HFFc6 (cell line): ENCODE measurements at regions not wholly inside any gene's neighbourhood (a gene's known extent, or its start where the extent isn't known, plus 50 kb on each side); places are given as distances from the start of the nearest gene placed in this dataset.

Source experiments
- DNase-seq: peaks from one replicate; pipeline ENCODE4 v3.0.0-alpha.2; 2018
- H3K27ac Mint-ChIP-seq: 2 replicates; pipeline ENCODE4 v1.8.0; 2020; ENCODE audit warnings: mild to moderate bottlenecking, mixed read lengths
- H3K27me3 Mint-ChIP-seq: 2 replicates; pipeline ENCODE4 v1.8.0; 2021; ENCODE audit warnings: mild to moderate bottlenecking, moderate library complexity, mixed read lengths; ENCODE audit not compliant: insufficient read depth
- H3K36me3 Mint-ChIP-seq: 2 replicates; pipeline ENCODE4 v1.8.0; 2021; ENCODE audit warnings: low read depth, mixed read lengths
- H3K4me1 Mint-ChIP-seq: 2 replicates; pipeline ENCODE4 v1.8.0; 2020; ENCODE audit warnings: low read depth, mixed read lengths
- H3K4me3 Mint-ChIP-seq: 2 replicates; pipeline ENCODE4 v1.8.0; 2020; ENCODE audit warnings: mild to moderate bottlenecking, moderate library complexity, mixed read lengths
- H3K9me3 Mint-ChIP-seq: 2 replicates; pipeline ENCODE4 v1.8.0; 2020; ENCODE audit warnings: mild to moderate bottlenecking, mixed read lengths
- TF ChIP-seq, protein P1 (sequence below): fragments of 200-600 bp; sonication (generic); IDR thresholded peaks from 2 replicates; pipeline ENCODE4 v1.5.0; 2021; ENCODE audit warnings: antibody characterized with exemption, mild to moderate bottlenecking

GRCh38 chr4:53925050-53925605 is 139.3 kb downstream of the CHIC2 start:
- Mint-ChIP-seq H3K4me1 (peaks cover 23% of the 10 kb centered on the region), H3K4me3 (no peak overlapping the region), H3K9me3 (no peaks in the 10 kb centered on the region), H3K27me3 (no peaks in the 10 kb centered on the region), H3K36me3 (no peaks in the 10 kb centered on the region), H3K27ac (no peak overlapping the region)
- DNase-seq, result no peak
- TF ChIP-seq, protein P1, sequence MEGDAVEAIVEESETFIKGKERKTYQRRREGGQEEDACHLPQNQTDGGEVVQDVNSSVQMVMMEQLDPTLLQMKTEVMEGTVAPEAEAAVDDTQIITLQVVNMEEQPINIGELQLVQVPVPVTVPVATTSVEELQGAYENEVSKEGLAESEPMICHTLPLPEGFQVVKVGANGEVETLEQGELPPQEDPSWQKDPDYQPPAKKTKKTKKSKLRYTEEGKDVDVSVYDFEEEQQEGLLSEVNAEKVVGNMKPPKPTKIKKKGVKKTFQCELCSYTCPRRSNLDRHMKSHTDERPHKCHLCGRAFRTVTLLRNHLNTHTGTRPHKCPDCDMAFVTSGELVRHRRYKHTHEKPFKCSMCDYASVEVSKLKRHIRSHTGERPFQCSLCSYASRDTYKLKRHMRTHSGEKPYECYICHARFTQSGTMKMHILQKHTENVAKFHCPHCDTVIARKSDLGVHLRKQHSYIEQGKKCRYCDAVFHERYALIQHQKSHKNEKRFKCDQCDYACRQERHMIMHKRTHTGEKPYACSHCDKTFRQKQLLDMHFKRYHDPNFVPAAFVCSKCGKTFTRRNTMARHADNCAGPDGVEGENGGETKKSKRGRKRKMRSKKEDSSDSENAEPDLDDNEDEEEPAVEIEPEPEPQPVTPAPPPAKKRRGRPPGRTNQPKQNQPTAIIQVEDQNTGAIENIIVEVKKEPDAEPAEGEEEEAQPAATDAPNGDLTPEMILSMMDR, result no peak

DNA sequence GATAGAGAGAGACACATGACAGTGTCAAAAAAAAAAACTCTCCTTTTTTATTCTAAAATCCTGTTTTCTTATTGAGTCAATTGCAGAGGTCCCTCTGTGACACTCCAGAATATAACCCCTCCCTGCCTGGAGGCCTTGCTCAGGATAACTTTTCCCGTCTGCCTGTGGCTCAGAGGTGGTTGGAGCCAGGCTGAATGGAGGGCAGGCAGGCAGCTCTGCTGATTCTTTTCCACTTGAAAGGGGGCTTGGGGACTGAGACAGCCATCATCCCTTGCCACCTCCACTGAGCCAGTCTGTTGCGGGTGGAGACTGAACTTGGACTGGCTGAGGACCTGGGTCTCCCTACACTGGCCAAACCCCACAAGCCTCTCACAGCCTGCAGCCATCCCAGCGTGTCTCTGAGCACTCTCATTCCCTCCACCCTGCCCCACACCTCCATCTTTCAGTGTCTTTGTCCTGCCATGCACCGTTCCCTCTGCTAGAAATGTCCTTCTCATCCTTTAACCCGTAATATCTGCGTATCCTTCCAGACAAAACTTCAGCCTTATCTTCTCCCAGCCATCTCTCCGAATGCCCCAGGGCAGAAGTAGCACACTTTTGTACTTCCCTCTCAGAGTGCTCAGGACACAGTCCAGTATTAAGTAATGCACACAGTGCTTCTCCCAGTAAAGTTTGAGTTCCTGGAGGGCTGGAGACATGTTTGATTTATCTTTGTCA is 139.9 kb downstream of the CHIC2 start:
- no peaks in the 10 kb centered on the region for H3K36me3 Mint-ChIP-seq
- peaks cover 29% of the 10 kb centered on the region for H3K4me1 Mint-ChIP-seq
- TF ChIP-seq, protein P1, result no peak
- H3K27me3 Mint-ChIP-seq, result no peaks in the 10 kb centered on the region
- H3K27ac Mint-ChIP-seq, result no peak overlapping the region
- no peak for DNase-seq
- no peaks in the 10 kb centered on the region for H3K9me3 Mint-ChIP-seq
- H3K4me3 Mint-ChIP-seq, result no peak overlapping the region

DNA sequence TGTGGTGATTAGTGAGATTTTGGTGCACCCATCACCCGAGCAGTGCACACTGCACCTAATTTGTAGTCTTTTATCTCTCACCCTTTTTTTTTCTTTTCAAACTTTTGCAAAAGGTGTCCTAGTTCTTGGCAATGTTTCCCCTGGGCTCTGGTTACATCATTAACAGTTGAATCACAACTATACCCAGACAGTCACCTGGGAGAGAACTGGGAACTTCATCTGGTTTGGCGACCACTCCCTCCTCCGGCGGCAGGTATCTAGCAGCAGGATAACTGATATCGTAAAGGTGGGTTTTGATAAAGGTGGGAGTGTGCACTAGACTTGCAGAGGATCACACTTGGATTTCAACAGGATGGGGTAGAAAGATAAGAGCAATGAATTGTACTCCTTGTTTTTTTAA is 140.5 kb downstream of the CHIC2 start:
- no peak overlapping the region for H3K4me3 Mint-ChIP-seq
- H3K36me3 Mint-ChIP-seq, result no peaks in the 10 kb centered on the region
- H3K4me1 Mint-ChIP-seq, result peaks cover 32% of the 10 kb centered on the region
- no peaks in the 10 kb centered on the region for H3K9me3 Mint-ChIP-seq
- peaks cover 2% of the 10 kb centered on the region; the same call in 1 of the 2 replicates for H3K27me3 Mint-ChIP-seq
- H3K27ac Mint-ChIP-seq, result no peak overlapping the region
- no peak for DNase-seq
- TF ChIP-seq, protein P1, result no peak

DNA sequence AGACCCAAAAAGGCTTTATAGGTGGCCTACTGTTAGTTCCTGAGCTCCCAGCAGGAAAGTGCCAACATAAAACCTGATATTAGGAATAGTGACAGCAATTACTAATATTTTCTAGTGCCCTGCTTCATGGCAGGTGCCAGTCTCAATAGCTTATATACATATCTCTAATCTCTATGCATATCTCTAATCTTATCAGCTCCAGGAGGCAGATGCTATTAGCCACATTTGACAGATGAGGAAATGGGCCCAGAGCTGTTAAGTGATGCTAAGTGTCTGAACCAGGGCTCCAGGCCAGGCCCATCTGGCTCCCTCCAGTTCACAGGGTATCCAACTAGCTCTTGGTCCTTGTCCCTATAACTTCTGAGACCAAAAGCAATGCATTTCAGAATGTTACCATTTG is 142.5 kb downstream of the CHIC2 start:
- H3K27me3 Mint-ChIP-seq, result peaks cover 3% of the 10 kb centered on the region; the same call in 1 of the 2 replicates
- no peak for DNase-seq
- H3K36me3 Mint-ChIP-seq, result no peaks in the 10 kb centered on the region
- H3K4me3 Mint-ChIP-seq, result no peak overlapping the region
- TF ChIP-seq, protein P1, result no peak
- H3K27ac Mint-ChIP-seq, result no peak overlapping the region
- H3K9me3 Mint-ChIP-seq, result no peaks in the 10 kb centered on the region
- H3K4me1 Mint-ChIP-seq, result peaks cover 47% of the 10 kb centered on the region

DNA sequence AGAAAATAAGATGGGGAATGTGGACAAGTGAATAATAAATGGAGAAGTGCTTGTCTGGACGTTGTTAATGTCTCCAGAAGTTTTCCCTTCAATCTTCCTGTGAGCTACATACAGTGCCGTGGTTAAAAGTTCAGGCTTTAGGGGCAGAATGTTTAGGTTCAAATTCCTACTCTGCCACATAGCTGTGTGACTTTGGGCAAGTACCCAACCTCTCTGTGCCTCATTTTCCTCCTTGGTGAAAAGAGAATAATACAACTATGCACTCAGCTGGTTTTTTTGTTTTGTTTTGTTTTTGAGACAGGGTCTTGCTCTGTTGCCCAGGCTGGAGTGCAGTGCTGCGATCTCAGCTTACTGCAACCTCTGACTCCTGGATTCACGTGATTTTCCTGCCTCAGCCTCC is 143.5 kb downstream of the CHIC2 start:
- DNase-seq, result no peak

More for the DNA sequence above, 143.5 kb downstream of the CHIC2 start:
- H3K36me3 Mint-ChIP-seq, result no peaks in the 10 kb centered on the region
- H3K27me3 Mint-ChIP-seq, result peaks cover 3% of the 10 kb centered on the region; the same call in 1 of the 2 replicates
- peaks cover 57% of the 10 kb centered on the region for H3K4me1 Mint-ChIP-seq
- H3K27ac Mint-ChIP-seq, result no peak overlapping the region
- TF ChIP-seq, protein P1, result no peak
- H3K4me3 Mint-ChIP-seq, result no peak overlapping the region
- H3K9me3 Mint-ChIP-seq, result no peaks in the 10 kb centered on the region
